NCI-H2029 treated with DMSO at 0.1 percent for 48 hours (cell line): ENCODE measurements at regions not wholly inside any gene's neighbourhood (a gene's known extent, or its start where the extent isn't known, plus 50 kb on each side); places are given as distances from the start of the nearest gene placed in this dataset.

Experiments
- DNase-seq: peaks from one replicate; lab custom pipeline; 2025; lab: John Stamatoyannopoulos, UW

- no peak for DNase-seq
Observed at GRCh38 chr1:184919892-184920291, 54.4 kb downstream of the NIBAN1 start.

DNA sequence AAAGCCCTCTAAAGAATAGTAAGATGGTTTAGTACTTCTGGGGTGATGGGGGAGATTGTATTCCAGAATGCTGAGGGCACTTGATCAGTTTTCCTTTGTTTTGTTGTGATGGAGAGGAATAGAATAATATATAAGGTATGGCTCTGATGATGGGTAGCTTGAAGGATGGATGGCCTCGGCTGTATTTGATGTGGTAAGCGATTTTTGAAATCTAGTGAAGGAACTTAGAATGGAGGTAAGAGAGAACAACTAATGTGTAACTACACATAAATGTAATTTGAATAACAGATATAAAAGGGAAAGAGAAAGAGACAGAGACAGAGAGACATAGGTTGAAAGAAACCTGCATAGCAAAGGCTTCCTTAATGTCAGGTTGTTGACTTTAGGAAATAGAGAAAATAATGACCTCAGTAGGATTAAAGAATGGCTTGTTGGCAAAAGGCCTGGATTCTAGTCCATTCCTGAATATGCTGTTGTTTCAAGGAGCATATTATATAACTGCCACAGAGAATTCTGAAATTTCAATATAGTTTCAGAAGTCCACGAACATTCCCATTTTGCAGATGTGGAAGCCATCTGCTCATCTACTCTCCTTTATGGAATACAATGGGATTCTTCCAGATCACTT, 58.7 kb downstream of the NIBAN1 start:
- peak; percentile 8 for DNase-seq

DNA sequence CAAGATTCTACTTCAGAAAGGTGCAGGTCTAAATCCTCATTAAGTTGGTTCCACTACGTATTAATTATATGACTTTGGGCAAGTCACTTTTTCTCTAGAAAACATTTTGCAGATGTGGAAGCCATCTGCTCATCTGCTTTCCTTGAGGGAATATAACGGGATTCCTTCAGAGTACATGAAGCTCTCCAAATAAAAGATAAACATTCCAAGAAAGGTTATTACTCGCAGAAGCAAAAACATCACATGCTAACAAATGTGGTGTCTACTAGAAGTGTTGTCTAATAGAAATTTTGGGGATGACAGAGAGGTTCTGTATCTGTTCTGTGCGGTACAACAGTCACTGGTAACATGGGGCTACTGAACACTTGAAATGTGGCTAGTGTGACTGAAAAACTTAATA, 60.2 kb downstream of the NIBAN1 start:
- no peak for DNase-seq

DNA sequence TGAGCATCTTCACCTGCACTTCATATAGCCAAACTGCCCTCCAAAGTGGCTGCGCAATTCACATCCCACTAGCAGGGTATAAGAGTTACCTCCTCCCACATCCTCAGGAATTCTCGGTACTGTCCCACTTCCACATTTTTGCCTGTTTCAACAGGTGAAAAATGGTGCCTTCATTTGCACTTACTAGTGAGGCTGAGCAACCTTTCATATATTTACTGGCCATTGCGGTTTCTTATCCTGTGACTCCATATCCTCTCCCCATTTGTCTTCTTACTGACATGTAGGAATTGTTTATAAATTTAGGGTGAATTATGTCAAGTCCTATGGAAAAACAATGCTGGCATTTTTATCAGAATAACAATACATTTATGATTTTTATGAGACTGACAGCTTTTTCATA, 61.9 kb downstream of the NIBAN1 start:
- DNase-seq: no peak

- DNase-seq: no peak
Observed at GRCh38 chr1:184911830-184912229, 62.5 kb downstream of the NIBAN1 start.

- DNase-seq: no peak
Observed at GRCh38 chr1:184911103-184911745, 63.1 kb downstream of the NIBAN1 start.

DNA sequence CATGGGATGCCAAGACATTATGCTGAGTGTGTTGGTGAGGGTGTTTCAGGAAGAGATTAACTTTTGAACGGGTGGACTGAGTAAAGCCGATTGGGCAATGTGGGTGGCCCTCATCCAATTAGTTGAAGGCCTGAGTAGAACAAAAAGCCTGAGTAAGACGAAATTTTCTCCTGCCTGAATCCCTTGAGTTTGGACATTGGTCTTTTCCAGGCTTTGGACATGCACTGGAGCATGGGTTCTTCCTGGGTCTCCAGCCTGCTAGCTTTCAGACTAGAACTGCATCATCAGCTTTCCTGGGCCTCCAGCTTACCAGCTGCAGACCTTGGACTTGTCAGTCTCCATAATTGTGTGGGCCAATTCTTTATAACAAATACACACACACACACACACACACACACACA, 63.6 kb downstream of the NIBAN1 start:
- no peak for DNase-seq

DNA sequence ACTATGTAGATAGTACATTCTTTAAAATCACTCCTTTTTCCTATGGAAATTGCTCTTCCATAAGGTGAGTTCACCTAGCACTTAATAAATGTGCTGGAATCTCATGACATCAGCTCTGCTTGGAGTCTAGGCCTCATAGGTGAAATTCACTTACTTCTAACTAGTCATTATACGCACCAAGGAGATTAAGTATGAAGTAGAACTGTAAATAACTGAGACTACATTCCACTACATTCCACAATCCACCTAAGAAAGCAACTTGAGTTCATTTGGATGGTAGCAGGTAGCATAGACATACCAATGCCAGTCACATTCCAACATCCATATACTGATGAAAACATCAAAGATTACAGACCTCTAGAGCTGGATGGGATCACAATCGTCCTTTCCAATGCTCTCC, 64.3 kb downstream of the NIBAN1 start:
- no peak for DNase-seq

GRCh38 chr1:184909019-184909418, 65.3 kb downstream of the NIBAN1 start:
- no peak for DNase-seq

DNA sequence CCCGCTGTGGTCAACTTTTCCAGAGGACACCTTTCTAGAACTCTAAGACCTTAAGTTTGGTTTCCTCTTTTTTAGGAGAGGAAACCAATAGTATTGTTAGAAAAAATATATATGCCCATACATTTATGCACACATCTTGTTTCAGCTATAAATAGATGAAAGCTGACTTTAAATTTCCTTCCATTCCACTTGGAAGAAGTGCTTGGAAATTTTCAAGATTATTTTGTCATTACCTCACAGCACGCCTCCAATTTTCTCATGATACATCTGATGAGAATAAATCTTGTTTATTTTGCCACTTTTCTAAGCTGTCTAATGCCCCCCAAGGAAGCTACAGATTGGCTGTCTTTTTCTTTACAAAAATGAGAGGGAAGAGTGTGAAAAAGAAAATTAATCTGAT, 65.8 kb downstream of the NIBAN1 start:
- no peak for DNase-seq

DNA sequence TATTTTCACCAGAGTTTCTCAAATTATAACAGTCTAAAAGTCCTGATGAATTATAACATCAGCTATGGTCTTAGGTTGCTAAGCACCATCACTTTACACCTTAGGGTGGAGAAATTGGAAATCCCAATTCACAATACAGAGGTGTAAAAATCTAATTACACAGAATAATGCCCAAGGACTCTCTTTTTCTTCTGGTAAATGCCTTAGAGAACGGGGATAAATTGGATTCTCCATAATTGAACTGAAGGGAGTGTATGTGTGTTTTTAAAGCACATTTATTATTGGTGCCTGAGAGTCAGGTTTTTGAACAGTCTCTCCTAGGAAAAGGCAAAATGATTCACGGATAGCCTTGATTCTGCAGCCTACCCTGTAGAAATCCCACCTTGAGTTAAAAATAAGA, 66.8 kb downstream of the NIBAN1 start:
- no peak for DNase-seq

DNA sequence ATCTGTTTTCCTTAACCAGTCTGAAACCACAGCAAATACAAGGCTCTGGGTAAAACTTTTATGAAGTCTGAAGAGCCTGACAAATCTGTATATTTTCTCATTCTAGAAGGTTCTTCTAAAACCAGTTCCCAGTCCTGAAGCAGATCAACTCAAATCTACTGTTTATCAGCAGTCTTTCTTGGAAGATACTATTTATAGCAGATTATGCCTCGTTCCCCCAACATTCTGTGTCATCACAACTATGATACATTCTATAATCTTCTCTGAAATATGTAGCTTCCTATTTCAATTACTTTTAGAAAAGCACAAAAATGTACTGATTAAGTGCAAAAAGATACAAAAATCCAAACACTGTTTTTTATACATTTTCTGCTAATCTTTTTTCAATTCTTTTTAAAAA, 67.5 kb downstream of the NIBAN1 start:
- no peak for DNase-seq

DNA sequence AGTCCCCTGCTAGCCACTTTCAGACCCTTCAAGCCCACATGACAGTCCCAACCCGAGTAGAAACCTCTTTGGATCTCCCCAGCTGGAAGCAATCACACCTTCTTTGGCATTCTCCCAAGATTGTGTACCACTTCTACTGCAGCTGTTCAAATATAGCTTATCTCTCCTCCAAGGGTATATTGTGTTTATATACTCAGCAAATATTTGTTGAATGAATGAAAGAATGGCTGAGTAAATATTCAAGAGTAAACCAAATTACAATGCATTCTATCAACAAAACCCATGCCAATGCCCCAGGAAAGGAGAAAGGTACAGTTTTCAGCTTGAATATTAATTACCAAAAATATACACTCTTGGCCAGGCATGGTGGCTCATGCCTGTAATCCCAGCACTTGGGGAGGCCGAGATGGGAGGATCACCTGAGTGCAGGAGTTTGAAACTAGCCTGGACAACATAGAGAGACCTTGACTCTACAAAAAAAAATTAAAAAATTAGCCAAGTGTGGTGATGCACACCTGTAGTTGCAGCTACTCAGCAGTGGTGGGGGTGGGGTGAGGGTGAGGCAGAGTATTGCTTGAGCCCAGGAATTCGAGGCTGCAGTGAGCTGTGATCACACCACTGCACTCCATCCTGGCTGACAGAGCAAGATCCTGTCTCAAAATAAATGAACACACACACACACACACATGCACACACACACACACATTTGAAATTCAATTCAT, 68.5 kb downstream of the NIBAN1 start:
- peak; percentile 97 for DNase-seq

DNA sequence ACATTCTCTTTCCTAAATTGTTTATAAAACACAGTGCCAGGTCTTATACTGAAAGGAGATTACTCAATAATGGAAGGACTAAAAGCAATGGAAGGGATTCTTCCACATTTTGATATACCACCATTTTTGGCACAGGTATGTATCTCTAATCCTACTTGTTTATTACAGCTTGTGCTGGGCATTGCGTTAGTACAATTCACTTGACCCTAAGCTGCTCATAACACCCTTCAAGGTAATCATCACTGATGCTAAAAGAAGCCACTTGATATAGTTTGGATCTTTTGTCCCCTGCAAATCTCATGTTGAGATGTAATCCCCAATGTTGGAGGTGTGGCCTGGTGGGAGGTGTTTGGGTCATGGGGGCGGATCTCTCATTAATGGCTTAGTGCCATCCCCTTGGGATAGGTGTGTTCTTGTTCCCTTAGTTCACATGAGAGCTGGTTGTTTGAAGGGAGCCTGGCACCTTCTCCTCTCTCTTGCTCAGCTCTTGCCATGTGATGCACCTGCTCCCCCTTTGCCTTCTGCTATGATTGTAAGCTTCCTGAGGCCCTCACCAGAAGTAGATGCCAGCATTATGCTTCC, 71.1 kb downstream of the NIBAN1 start:
- no peak for DNase-seq

GRCh38 chr1:184900507-184900906, 73.8 kb downstream of the NIBAN1 start:
- DNase-seq: no peak

- no peak for DNase-seq
Observed at GRCh38 chr1:184896000-184896399, 78.3 kb downstream of the NIBAN1 start.

DNA sequence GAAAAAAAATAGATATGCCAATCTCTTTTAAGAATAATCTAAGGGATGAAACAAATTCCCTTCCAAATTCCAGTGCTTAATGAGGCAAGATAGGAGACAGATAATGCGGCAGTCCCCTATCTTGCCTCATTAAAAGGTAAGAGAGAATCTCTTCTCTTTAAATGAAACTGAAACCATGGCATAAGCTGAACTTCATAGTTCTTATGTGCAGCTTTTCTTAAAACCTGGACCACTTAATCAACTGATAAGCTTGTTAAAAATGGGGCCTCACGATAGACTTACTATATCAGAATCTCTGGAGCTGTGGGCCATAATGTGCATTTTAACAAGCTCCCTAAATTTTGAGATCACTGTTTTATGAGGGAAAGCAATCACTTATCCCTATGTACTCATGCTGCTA, 79.2 kb downstream of the NIBAN1 start:
- no peak for DNase-seq

- no peak for DNase-seq
Observed at GRCh38 chr1:184893695-184894094, 80.6 kb downstream of the NIBAN1 start.

DNA sequence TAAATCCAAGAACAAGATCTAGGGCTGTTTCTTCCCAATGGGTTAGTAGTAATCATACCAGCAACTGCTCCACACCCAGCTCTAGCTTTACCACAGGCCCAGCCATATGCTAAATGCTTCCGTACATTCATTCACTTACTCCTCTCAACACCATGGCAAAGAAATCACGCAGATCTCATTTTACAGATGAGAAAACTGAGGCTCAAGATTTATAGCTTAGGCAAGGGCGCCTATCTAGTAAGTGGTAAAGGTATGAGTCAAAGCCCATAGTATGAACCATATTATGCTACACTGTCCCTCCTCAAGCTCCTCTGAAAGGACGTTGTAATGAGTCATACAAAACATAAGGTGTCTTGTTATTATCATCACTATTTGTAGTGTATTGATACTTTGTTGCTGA, 82.2 kb downstream of the NIBAN1 start:
- DNase-seq: no peak

DNA sequence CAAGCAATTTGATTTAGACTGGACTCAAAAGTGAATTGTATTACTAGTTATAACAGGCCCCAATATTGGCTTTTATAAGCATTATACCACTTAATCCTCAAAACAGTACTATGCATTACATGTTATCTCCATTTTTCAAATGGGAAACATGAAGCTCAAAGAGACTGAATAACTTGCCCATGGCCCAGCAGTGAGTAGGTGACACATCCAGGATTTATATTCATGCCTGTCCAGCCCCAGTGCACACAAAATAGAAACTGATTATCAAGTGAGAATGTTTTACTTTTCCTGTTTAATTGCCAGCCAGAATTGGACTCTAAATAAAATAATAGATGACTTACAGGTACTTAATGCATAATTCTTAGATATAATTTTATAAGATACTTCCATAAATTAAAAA, 82.9 kb downstream of the NIBAN1 start:
- no peak for DNase-seq

- no peak for DNase-seq
Observed at GRCh38 chr1:184890539-184890973, 83.8 kb downstream of the NIBAN1 start.

DNA sequence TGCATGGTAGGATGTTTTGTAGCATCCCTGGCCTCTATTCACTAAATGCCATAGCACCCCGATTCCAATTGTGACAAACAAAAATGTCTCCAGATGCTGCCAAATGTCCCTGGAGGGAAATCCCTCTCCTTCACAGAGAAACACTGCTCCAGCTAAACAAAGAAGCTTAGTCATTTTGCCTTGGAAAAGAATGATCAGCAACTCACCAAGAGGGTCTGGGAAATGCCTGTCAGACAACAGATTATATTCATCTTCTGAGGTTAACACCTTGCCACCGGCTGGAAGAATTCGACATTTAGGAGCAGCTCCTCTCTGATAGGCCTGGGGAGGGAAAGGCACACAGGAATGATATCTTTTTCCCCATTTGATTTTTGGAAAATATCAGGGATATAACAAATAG, 84.4 kb downstream of the NIBAN1 start:
- DNase-seq: no peak

DNA sequence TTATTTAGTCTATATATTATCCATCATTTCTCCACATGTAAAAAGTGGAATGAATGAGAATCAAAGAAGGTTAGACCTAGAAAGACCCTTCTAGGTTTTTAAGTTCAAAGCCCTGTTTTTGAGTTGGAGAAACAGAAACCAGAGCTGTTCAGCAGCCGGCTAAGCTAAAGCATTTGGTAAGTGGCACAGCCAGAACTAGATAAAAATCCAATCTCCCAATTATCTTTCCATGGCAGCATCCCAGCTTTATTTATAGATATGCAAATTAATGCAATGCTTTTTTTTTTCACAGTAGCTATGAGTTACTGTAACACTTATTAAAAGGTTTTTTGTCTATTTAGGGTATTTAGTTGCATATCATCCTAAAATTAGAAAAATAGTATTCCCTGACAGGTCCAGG, 85.1 kb downstream of the NIBAN1 start:
- DNase-seq: no peak
